WI38 (cell line): ENCODE measurements at regions not wholly inside any gene's neighbourhood (a gene's known extent, or its start where the extent isn't known, plus 50 kb on each side); places are given as distances from the start of the nearest gene placed in this dataset.

ENCODE experiments used
- H3K4me3 ChIP-seq: 2 replicates; pipeline ENCODE4 v1.5.1; 2011; ENCODE audit warnings: low read depth, mild to moderate bottlenecking, control low read depth, low read length
- TF ChIP-seq, protein P1 (sequence below): IDR thresholded peaks from 2 replicates; pipeline ENCODE4 v1.5.1; 2012; ENCODE audit warnings: low read depth, mild to moderate bottlenecking, control low read depth, low read length

DNA sequence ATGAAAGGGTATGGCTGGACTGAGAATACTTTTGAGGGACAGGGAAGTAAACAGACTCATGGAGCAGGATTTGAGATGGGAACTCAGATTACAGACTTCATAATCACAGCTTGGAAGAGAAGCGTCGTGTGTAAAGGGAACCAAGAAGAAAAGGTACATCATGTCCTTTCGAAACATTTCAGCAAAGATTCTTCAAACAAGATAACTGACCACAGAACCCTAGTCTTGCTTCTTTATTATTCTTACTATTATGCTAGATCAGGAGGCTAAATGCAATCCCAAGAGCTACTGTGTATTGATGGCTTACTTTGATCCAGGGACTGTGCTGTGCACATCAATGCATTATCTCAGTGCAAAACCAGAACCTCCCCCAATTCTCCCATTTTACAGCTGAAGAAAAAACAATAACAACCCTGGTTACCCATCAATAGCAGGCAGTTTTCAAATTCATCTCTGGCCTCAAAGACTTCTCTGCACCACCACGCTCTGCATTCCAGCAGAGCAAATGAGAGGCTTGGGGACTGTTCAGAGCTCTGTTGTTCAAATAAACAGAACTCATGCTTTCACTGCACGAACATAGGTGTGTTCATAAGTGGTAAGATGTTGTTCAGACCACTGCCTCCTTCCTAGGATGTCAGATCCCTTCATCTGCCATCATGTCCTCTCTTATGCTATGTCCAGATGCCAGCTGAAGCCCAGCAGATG is 104.8 kb upstream of the NAV2 start:
- no peak overlapping the region for H3K4me3 ChIP-seq
- TF ChIP-seq, protein P1, sequence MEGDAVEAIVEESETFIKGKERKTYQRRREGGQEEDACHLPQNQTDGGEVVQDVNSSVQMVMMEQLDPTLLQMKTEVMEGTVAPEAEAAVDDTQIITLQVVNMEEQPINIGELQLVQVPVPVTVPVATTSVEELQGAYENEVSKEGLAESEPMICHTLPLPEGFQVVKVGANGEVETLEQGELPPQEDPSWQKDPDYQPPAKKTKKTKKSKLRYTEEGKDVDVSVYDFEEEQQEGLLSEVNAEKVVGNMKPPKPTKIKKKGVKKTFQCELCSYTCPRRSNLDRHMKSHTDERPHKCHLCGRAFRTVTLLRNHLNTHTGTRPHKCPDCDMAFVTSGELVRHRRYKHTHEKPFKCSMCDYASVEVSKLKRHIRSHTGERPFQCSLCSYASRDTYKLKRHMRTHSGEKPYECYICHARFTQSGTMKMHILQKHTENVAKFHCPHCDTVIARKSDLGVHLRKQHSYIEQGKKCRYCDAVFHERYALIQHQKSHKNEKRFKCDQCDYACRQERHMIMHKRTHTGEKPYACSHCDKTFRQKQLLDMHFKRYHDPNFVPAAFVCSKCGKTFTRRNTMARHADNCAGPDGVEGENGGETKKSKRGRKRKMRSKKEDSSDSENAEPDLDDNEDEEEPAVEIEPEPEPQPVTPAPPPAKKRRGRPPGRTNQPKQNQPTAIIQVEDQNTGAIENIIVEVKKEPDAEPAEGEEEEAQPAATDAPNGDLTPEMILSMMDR = no peak

DNA sequence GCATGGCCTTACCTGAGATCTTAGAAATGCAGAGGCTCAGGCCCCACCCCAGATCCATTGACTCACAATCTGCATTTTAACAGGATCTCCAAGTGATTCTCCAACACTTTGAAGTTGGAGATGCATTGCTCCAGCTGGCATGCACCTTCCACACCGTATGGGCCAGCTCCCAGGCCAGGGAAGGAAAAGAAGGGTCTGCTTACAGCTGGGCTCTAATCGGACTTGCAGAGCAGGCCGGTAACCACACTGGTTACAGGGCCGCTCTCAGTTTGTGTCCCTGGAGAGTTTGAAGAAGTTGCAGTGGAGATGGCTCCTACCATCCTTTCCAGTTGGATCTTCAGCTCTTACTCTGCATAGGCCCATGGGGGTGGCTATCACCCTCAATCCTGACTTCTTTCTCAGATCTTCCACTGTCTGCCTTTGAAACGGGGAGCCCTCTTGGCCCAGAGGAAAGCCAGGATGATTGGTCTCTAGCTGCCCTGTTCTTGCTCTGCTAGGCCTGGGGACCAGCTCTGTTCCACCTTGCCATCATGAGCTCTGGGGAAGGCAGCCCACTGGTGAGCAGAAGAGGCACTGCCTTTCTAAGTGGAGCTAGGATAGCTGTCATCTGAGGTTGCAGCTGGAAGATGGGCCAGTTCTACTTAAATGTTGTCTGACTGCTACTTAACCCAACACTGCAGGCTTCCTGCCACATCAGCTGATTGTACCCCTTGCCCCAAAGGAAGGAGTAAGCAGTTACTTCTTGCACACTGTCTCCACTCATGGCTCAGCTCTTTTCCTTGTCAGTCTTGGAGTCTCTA is 105.6 kb upstream of the NAV2 start:
- H3K4me3 ChIP-seq = no peak overlapping the region
- TF ChIP-seq, protein P1 = no peak

DNA sequence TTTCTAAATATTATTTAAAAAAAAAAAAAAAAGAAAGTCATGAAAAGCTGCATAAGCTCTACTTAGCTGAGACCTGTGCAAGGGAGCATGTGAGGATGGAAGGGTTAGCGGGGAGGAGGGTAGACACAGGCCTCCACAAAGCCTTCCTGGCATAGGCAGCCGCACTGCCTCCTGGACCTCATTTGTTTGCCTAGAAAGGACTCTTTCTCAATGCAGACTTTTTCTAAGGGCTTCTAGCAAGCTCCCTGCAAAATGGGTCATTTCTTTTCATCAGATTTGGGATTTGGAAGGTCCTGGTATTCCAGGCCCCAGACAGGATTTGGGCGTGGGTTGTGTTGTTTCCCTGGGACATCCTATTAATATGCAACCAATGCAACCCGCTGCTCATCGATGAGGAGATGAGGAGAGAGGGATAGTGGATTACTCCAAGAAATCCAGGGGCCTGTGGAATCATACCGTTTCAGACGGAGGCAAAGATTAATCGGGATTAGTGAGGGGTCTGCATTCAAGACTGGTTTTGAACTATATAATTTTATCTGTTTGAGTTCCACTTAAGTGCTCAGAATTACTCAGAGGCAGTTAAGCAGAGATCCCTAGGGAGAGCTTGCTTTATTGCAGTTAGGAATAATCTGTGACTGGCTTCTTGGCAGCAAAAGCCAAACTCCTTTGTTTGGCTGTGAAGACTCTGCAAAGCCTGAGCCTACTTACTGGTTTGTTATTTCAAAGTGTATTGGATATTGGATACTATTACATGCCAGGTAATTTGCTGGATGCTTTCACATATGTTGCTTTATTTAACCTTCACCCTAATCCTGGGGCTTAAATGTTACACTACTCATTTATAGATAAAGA is 106.9 kb upstream of the NAV2 start:
- TF ChIP-seq, protein P1 = no peak

DNA sequence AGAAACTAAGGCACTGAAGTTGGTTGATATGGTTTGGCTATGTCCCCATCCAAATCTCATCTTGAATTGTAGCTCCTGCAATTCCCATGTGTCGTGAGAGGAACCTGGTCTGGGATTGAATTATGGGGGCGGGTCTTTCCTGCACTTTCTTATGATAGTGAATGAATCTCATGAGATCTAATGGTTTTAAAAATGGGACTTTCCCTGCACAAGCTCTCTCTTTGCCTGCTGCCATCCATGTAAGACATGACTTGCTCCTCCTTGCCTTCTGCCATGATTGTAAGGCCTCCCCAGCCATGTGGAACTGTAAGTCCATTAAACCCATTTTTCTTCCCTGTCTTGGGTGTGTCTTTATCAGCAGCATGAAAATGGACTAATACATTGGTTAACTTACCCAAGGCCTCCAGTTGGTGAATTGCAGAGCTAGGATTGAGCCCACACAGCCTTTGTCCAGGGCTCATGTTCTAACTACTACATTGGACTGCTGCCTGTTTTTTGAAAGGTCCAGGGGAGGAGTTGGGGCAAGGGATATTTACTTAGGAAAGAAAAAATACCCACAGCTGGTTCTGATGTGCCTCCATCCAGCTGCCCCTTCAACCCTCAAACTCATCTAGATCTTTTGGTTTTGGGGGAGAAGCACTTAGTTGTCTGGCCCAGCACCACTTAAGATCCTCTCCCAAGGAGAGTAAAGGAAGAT is 107.8 kb upstream of the NAV2 start:
- no peak overlapping the region for H3K4me3 ChIP-seq
- TF ChIP-seq, protein P1 = no peak

More for the DNA sequence above, 106.9 kb upstream of the NAV2 start:
- no peak overlapping the region for H3K4me3 ChIP-seq

DNA sequence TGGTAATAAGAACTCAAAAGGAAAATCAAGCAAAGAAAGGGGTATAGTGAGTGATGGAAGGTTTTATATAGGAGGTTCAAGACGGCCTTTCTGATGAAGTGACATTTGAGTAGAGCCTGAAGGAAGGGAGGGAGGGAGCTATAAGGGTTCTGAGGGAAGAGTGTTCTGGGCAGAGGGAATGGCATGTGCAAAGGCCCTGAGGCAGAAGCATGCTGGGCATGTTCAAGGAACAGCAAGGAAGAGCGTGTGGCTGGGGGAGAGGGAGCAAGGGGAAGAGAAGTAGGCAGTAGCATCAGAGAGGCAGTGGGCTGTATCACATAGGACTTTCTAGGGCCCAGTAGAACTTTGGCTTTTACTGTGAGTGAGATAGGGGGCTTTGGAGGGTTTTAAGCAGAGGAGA is 108.9 kb upstream of the NAV2 start:
- TF ChIP-seq, protein P1 = no peak
- H3K4me3 ChIP-seq = no peak overlapping the region

DNA sequence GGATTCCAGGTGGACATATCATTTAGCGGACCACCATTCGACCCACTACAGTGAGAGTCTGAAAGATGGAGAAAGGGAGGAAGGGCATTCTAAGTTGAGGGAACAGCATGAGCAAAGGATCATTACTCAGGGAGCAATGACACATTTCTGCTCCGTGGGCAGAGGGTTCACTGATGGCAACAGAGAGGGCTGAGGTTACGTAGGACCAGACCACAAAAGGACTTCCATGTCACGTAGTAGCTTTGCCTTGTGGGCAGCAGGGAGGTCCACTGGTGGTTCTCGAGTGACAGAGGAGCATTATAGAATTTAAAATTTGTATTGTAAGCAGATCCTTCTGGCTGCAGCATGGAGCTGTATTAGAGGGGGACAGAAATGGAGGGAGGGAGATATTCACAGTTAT is 109.7 kb upstream of the NAV2 start:
- TF ChIP-seq, protein P1 = no peak
- no peak overlapping the region for H3K4me3 ChIP-seq
